C4-2B (cell line): ENCODE measurements at regions not wholly inside any gene's neighbourhood (a gene's known extent, or its start where the extent isn't known, plus 50 kb on each side); places are given as distances from the start of the nearest gene placed in this dataset.

ENCODE experiments used
- H3K27ac ChIP-seq: fragments of 450-650 bp; 2 replicates; pipeline ENCODE4 v1.5.1; 2017
- CTCF ChIP-seq: fragments of 450-650 bp; conservative IDR thresholded peaks from 2 replicates; pipeline ENCODE4 v1.5.1; 2017; ENCODE audit warnings: mild to moderate bottlenecking
- ZFX ChIP-seq: fragments of 450-650 bp; IDR thresholded peaks from 2 replicates; pipeline ENCODE4 v1.6.1; 2017

- no peak overlapping the region for H3K27ac ChIP-seq
- TF ChIP-seq ZFX, result no peak
- no peak for TF ChIP-seq CTCF
These were observed 626.9 kb downstream of the EFNB2 start for GRCh38 chr13:105908586-105908985.

GRCh38 chr13:105907319-105908019 is 628.0 kb downstream of the EFNB2 start:
- TF ChIP-seq ZFX (no peak), CTCF (no peak)
- H3K27ac ChIP-seq, result no peak overlapping the region

- H3K27ac ChIP-seq, result no peak overlapping the region
- TF ChIP-seq ZFX (no peak), CTCF (no peak)
These were observed 628.7 kb downstream of the EFNB2 start for GRCh38 chr13:105906746-105907145.

- no peak for TF ChIP-seq ZFX
- TF ChIP-seq CTCF, result no peak
- H3K27ac ChIP-seq, result peak overlapping the region; percentile 58
These were observed 631.3 kb downstream of the EFNB2 start for GRCh38 chr13:105904034-105904742.

- TF ChIP-seq CTCF, result no peak
- no peak for TF ChIP-seq ZFX
These were observed 633.1 kb downstream of the EFNB2 start for GRCh38 chr13:105902396-105902795.

GRCh38 chr13:105897575-105897974 is 637.9 kb downstream of the EFNB2 start:
- TF ChIP-seq ZFX (no peak), CTCF (no peak)
- H3K27ac ChIP-seq, result no peak overlapping the region

More at GRCh38 chr13:105902396-105902795, 633.1 kb downstream of the EFNB2 start:
- H3K27ac ChIP-seq, result no peak overlapping the region

- no peak overlapping the region for H3K27ac ChIP-seq
- no peak for TF ChIP-seq ZFX
- TF ChIP-seq CTCF, result no peak
These were observed 640.8 kb downstream of the EFNB2 start for GRCh38 chr13:105894697-105895096.
